Esophagus squamous epithelium (tissue), 4 donors: ENCODE measurements at regions not wholly inside any gene's neighbourhood (a gene's known extent, or its start where the extent isn't known, plus 50 kb on each side); places are given as distances from the start of the nearest gene placed in this dataset.

Source experiments
- POLR2A ChIP-seq, 4 donors: fragments of 450-650 bp; IDR thresholded peaks; one replicate each; pipeline ENCODE4 v1.6.1; 2017; ENCODE audit warnings: antibody characterized with exemption in 4 of 4, mild to moderate bottlenecking in 4 of 4, moderate library complexity in 3 of 4
- TF ChIP-seq, protein P1 (sequence below), 6 experiments: fragments of 450-650 bp in 4 of 6; fragments of 200-600 bp in 2 of 6; sonication (generic) in 2 of 6; IDR thresholded peaks; one replicate each; pipeline ENCODE4 v1.5.1; 2016 to 2019; ENCODE audit warnings: antibody characterized with exemption in 6 of 6, mild to moderate bottlenecking in 4 of 6, moderate library complexity in 4 of 6

DNA sequence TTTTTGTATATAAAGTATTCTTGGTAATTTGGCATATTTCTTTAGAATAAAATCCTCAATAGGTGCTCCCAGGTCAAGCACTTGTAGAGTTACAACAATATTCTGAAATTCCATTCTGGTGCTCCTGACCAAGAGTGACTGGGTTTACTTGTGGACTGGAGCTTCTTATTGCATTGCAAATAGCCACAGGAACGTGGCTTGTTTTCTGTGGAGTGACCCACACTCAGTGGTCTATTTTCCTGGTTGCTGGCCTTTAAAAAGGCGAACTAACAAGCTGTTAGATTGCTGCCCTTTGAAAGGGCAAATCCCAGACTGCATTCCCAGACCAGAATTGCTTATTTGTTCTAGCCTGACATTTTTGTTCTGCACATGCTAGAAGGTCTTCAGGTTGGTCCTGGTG is 658.8 kb upstream of the GOT2 start:
- TF ChIP-seq, protein P1, sequence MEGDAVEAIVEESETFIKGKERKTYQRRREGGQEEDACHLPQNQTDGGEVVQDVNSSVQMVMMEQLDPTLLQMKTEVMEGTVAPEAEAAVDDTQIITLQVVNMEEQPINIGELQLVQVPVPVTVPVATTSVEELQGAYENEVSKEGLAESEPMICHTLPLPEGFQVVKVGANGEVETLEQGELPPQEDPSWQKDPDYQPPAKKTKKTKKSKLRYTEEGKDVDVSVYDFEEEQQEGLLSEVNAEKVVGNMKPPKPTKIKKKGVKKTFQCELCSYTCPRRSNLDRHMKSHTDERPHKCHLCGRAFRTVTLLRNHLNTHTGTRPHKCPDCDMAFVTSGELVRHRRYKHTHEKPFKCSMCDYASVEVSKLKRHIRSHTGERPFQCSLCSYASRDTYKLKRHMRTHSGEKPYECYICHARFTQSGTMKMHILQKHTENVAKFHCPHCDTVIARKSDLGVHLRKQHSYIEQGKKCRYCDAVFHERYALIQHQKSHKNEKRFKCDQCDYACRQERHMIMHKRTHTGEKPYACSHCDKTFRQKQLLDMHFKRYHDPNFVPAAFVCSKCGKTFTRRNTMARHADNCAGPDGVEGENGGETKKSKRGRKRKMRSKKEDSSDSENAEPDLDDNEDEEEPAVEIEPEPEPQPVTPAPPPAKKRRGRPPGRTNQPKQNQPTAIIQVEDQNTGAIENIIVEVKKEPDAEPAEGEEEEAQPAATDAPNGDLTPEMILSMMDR (IDR thresholded peaks at IDR 0.05) = no peak
- no peak for TF ChIP-seq POLR2A (IDR thresholded peaks at IDR 0.05)
